ENCODE measurements at regions not wholly inside any gene's neighbourhood (a gene's known extent, or its start where the extent isn't known, plus 50 kb on each side); places are given as distances from the start of the nearest gene placed in this dataset.

DNA sequence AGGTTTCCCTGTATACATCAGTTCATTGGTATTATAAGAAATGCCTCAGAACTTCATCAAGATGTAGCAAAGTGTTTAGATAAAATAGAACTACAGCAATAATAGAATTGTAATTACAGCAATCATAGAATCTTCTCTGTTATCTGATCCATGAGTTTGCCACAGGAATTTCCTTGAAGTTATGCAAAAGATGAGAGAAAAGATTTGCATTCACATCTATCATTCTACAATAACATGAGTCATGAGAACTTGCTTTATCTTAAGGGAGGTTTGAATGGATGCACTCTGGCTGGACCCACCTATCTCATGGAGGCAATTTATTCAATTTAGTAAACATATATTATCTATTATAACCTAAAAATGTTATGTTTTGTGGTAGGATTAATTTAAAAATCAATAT is 329.8 kb upstream of the EPHA7 start:
- no peaks in the 10 kb centered on the region; the same call in 1 of the 2 replicates for H3K27me3 Mint-ChIP-seq (ENCODE audit: insufficient read depth)

GRCh38 chr6:93746892-93747291 is 327.5 kb upstream of the EPHA7 start:
- Mint-ChIP-seq H3K9me3 (peaks cover 26% of the 10 kb centered on the region), H3K36me3 (ENCODE audit: low read depth) (no peaks in the 10 kb centered on the region), H3K4me3 (no peak overlapping the region), H3K27ac (no peak overlapping the region), H3K4me1 (ENCODE audit: low read depth) (no peaks in the 10 kb centered on the region), H3K27me3 (ENCODE audit: insufficient read depth) (no peaks in the 10 kb centered on the region; the same call in 1 of the 2 replicates)
- no peak for DNase-seq
- no peak for TF ChIP-seq CTCF (IDR thresholded peaks at IDR 0.05)

More for the DNA sequence above, 329.8 kb upstream of the EPHA7 start:
- TF ChIP-seq CTCF (IDR thresholded peaks at IDR 0.05): no peak
- no peaks in the 10 kb centered on the region for H3K4me1 Mint-ChIP-seq (ENCODE audit: low read depth)
- H3K27ac Mint-ChIP-seq: no peak overlapping the region
- no peak for DNase-seq
- no peaks in the 10 kb centered on the region for H3K36me3 Mint-ChIP-seq (ENCODE audit: low read depth)
- no peak overlapping the region for H3K4me3 Mint-ChIP-seq
- H3K9me3 Mint-ChIP-seq: peaks cover 19% of the 10 kb centered on the region

- H3K36me3 Mint-ChIP-seq (ENCODE audit: low read depth): no peaks in the 10 kb centered on the region
- DNase-seq: no peak
- H3K27ac Mint-ChIP-seq: no peak overlapping the region
- TF ChIP-seq CTCF (IDR thresholded peaks at IDR 0.05): no peak
- H3K9me3 Mint-ChIP-seq: peaks cover 31% of the 10 kb centered on the region
- H3K4me3 Mint-ChIP-seq: no peak overlapping the region
- no peaks in the 10 kb centered on the region for H3K4me1 Mint-ChIP-seq (ENCODE audit: low read depth)
- no peaks in the 10 kb centered on the region; the same call in 1 of the 2 replicates for H3K27me3 Mint-ChIP-seq (ENCODE audit: insufficient read depth)
Measured at GRCh38 chr6:93745306-93745705, 325.9 kb upstream of the EPHA7 start.

GRCh38 chr6:93735099-93735498 is 315.7 kb upstream of the EPHA7 start:
- Mint-ChIP-seq H3K36me3 (ENCODE audit: low read depth) (no peaks in the 10 kb centered on the region), H3K27me3 (ENCODE audit: insufficient read depth) (no peaks in the 10 kb centered on the region), H3K4me3 (no peak overlapping the region), H3K9me3 (peaks cover 18% of the 10 kb centered on the region), H3K27ac (no peak overlapping the region), H3K4me1 (ENCODE audit: low read depth) (no peaks in the 10 kb centered on the region)
- TF ChIP-seq CTCF (IDR thresholded peaks at IDR 0.05): no peak
- no peak for DNase-seq

- no peak overlapping the region for H3K4me3 Mint-ChIP-seq
- no peak overlapping the region for H3K27ac Mint-ChIP-seq
- H3K9me3 Mint-ChIP-seq: peaks cover 39% of the 10 kb centered on the region
- TF ChIP-seq CTCF (IDR thresholded peaks at IDR 0.05): no peak
- no peaks in the 10 kb centered on the region for H3K36me3 Mint-ChIP-seq (ENCODE audit: low read depth)
- DNase-seq: no peak
- no peaks in the 10 kb centered on the region for H3K4me1 Mint-ChIP-seq (ENCODE audit: low read depth)
- no peaks in the 10 kb centered on the region for H3K27me3 Mint-ChIP-seq (ENCODE audit: insufficient read depth)
Measured at GRCh38 chr6:93731306-93731705, 311.9 kb upstream of the EPHA7 start.

DNA sequence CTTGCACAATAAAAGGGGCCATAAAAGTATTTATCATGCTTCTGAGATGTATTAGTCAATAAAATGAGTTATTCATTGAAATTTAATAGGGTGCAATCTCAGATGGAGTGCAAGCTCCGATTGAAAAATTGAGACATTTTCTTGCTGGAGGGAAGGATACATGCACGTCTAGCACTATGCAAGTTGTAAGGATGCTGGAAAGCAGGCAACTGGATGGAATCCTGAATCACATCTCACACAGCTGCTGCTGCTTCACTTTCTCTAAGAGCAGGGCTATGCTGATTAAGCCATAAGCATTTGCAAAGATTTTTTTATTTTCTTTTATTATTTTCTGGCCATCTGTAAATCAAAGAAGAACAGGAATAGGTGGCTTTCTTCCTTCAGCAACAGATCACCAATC is 308.8 kb upstream of the EPHA7 start:
- no peak for DNase-seq
- Mint-ChIP-seq H3K27me3 (ENCODE audit: insufficient read depth) (no peaks in the 10 kb centered on the region), H3K4me1 (ENCODE audit: low read depth) (no peaks in the 10 kb centered on the region), H3K9me3 (peaks cover 42% of the 10 kb centered on the region), H3K4me3 (no peak overlapping the region), H3K27ac (no peak overlapping the region), H3K36me3 (ENCODE audit: low read depth) (no peaks in the 10 kb centered on the region)
- TF ChIP-seq CTCF (IDR thresholded peaks at IDR 0.05): no peak
